Uterus (tissue), 3 donors: ENCODE measurements at regions not wholly inside any gene's neighbourhood (a gene's known extent, or its start where the extent isn't known, plus 50 kb on each side); places are given as distances from the start of the nearest gene placed in this dataset.

Experiments
- DNase-seq, 2 donors: peaks; one replicate each; pipeline ENCODE4 v3.0.0-alpha.2; 2019 to 2020
- H3K27ac ChIP-seq, 2 donors: fragments of 200-600 bp; sonication (generic); 1 replicate in 1 of 2; 2 replicates in 1 of 2; pipeline ENCODE4 v1.5.1; 2016 to 2018
- H3K27me3 ChIP-seq, 2 donors: fragments of 200-600 bp; sonication (generic); one replicate each; pipeline ENCODE4 v1.5.1; 2018 to 2019; ENCODE audit warnings: control low read depth in 1 of 2
- H3K36me3 ChIP-seq, 2 donors: fragments of 200-600 bp; sonication (generic); one replicate each; pipeline ENCODE4 v1.5.1; 2019; ENCODE audit warnings: control low read depth in 1 of 2
- H3K4me1 ChIP-seq, 2 donors: fragments of 200-600 bp; sonication (generic); one replicate each; pipeline ENCODE4 v1.5.1; 2018 to 2019; ENCODE audit warnings: control low read depth in 1 of 2
- H3K4me3 ChIP-seq, 2 donors: fragments of 200-600 bp; sonication (generic); 1 replicate in 1 of 2; 2 replicates in 1 of 2; pipeline ENCODE4 v1.5.1; 2018 to 2019; ENCODE audit warnings: mild to moderate bottlenecking in 1 of 2
- H3K9me3 ChIP-seq, 2 donors: fragments of 200-600 bp; sonication (generic); one replicate each; pipeline ENCODE4 v1.5.1; 2019; ENCODE audit warnings: control low read depth in 1 of 2
- CTCF ChIP-seq, 4 experiments: fragments of 200-600 bp in 2 of 4; fragments of 450-650 bp in 2 of 4; sonication (generic) in 2 of 4; IDR thresholded peaks; one replicate each; pipeline ENCODE4 v1.5.1; 2016 to 2019; ENCODE audit warnings: antibody characterized with exemption in 4 of 4, mild to moderate bottlenecking in 2 of 4, moderate library complexity in 1 of 4
- POLR2A ChIP-seq, 2 donors: fragments of 450-650 bp; IDR thresholded peaks; one replicate each; pipeline ENCODE4 v1.6.1; 2016; ENCODE audit warnings: antibody characterized with exemption in 2 of 2, mild to moderate bottlenecking in 1 of 2, moderate library complexity in 1 of 2
- intact Hi-C: fragments of 100-400 bp; cut with DNase I; formaldehyde crosslinking; loops from one replicate; pipeline ENCODE4 v1.15.1; 2023; ENCODE audit warnings: low total_unique reads
- donor health status: DM: yes; HTN: yes; CAD: no.

- Histone ChIP-seq H3K9me3 (no peaks in the 10 kb centered on the region), H3K4me3 (no peak overlapping the region), H3K27ac (no peak overlapping the region), H3K36me3 (no peaks in the 10 kb centered on the region), H3K27me3 (no peaks in the 10 kb centered on the region), H3K4me1 (no peaks in the 10 kb centered on the region)
- TF ChIP-seq POLR2A (IDR thresholded peaks at IDR 0.05) (no peak), CTCF (IDR thresholded peaks at IDR 0.05) (no peak)
- intact Hi-C loops = no loop called here
- no peak for DNase-seq
These were observed 180.1 kb upstream of the PRMT6 start for GRCh38 chr1:106876384-106876783.

GRCh38 chr1:106879538-106879937 is 176.9 kb upstream of the PRMT6 start:
- no peaks in the 10 kb centered on the region for H3K4me1 ChIP-seq
- no peaks in the 10 kb centered on the region for H3K9me3 ChIP-seq
- no peak for DNase-seq
- H3K4me3 ChIP-seq = no peak overlapping the region
- no peak for TF ChIP-seq CTCF (IDR thresholded peaks at IDR 0.05)
- no peak for TF ChIP-seq POLR2A (IDR thresholded peaks at IDR 0.05)
- H3K27me3 ChIP-seq = no peaks in the 10 kb centered on the region
- intact Hi-C loops = no loop called here
- H3K27ac ChIP-seq = no peak overlapping the region
- no peaks in the 10 kb centered on the region for H3K36me3 ChIP-seq

DNA sequence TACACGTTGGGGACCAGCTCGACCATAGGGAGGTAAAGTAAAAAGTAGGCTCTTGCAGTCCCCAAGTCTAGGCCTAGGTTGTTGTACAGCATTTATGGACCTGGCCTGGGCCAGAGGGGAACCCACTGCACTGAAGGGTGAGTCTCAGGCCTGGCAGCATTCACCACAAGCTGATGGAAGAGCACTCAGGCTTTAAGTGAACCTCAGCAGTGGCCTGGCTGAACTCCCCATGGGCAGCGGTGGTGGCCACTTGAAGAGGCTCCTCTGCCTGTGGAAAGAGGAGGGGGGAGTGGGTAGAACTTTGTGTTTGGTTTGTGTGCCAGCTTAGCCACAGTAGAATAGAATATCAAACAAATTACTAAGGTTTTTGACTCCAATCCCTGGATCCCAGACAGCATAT is 176.2 kb upstream of the PRMT6 start:
- TF ChIP-seq POLR2A (IDR thresholded peaks at IDR 0.05) (no peak), CTCF (IDR thresholded peaks at IDR 0.05) (no peak)
- Histone ChIP-seq H3K27me3 (no peaks in the 10 kb centered on the region), H3K4me1 (no peaks in the 10 kb centered on the region), H3K4me3 (no peak overlapping the region), H3K9me3 (no peaks in the 10 kb centered on the region), H3K36me3 (no peaks in the 10 kb centered on the region), H3K27ac (no peak overlapping the region)
- intact Hi-C loops = no loop called here
- DNase-seq = no peak

DNA sequence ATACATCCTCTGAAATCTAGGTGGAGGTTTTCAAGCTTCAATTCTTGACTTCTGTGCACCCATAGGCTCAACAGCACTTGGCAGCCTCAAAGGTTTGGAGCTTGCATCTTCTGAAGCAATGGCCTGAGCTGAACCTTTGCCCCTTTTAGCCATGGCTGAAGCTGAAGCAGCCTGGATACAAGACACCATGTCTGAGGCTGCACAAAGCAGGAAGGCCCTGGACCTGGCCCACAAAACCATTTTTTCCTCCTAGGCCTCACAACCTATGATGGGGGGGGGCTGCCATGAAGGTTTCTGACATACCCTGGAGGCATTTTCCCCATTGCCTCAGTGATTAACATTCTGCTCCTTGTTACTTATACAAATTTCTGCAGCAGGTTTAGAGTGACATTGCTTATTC is 173.3 kb upstream of the PRMT6 start:
- no peaks in the 10 kb centered on the region for H3K9me3 ChIP-seq
- TF ChIP-seq CTCF (IDR thresholded peaks at IDR 0.05) = no peak
- TF ChIP-seq POLR2A (IDR thresholded peaks at IDR 0.05) = no peak
- no peaks in the 10 kb centered on the region for H3K36me3 ChIP-seq
- H3K27me3 ChIP-seq = no peaks in the 10 kb centered on the region
- intact Hi-C loops = no loop called here
- no peak for DNase-seq
- no peak overlapping the region for H3K27ac ChIP-seq
- H3K4me3 ChIP-seq = no peak overlapping the region
- no peaks in the 10 kb centered on the region for H3K4me1 ChIP-seq

- Histone ChIP-seq H3K27me3 (no peaks in the 10 kb centered on the region), H3K27ac (no peak overlapping the region), H3K4me1 (no peaks in the 10 kb centered on the region), H3K36me3 (no peaks in the 10 kb centered on the region), H3K9me3 (no peaks in the 10 kb centered on the region), H3K4me3 (no peak overlapping the region)
- intact Hi-C loops = no loop called here
- no peak for TF ChIP-seq CTCF (IDR thresholded peaks at IDR 0.05)
- DNase-seq = no peak
These were observed 167.4 kb upstream of the PRMT6 start for GRCh38 chr1:106889059-106889458.
